Stimulated activated CD4-positive, alpha-beta T cell treated with anti-CD3 and anti-CD28 coated beads, TNF-alpha, amount 100 ng/mL, for 1 hour (primary cell): ENCODE measurements at regions not wholly inside any gene's neighbourhood (a gene's known extent, or its start where the extent isn't known, plus 50 kb on each side); places are given as distances from the start of the nearest gene placed in this dataset.

Experiments
- DNase-seq, 3 donors: peaks; one replicate each; pipeline ENCODE4 v3.0.0-alpha.2; 2020; ENCODE audit warnings: low read depth in 3 of 3, low spot score in 1 of 3

- no peak for DNase-seq
Measured at GRCh38 chr11:36854875-36855274, 256.8 kb upstream of the RAG2 start.

- DNase-seq: no peak
Measured at GRCh38 chr11:36848660-36849059, 250.6 kb upstream of the RAG2 start.

- DNase-seq: no peak
Measured at GRCh38 chr11:36840378-36840777, 242.3 kb upstream of the RAG2 start.

GRCh38 chr11:36837831-36838437 lies 239.9 kb upstream of the RAG2 start:
- DNase-seq: no peak

GRCh38 chr11:36825251-36825650 lies 227.2 kb upstream of the RAG2 start:
- no peak for DNase-seq

- DNase-seq: no peak
Measured at GRCh38 chr11:36824349-36824748, 226.3 kb upstream of the RAG2 start.

- DNase-seq: no peak
Measured at GRCh38 chr11:36822829-36823228, 224.8 kb upstream of the RAG2 start.

- DNase-seq: no peak
Measured at GRCh38 chr11:36818410-36818809, 220.4 kb upstream of the RAG2 start.

- DNase-seq: no peak
Measured at GRCh38 chr11:36817336-36817965, 219.4 kb upstream of the RAG2 start.

- no peak for DNase-seq
Measured at GRCh38 chr11:36809303-36809702, 211.3 kb upstream of the RAG2 start.

GRCh38 chr11:36807871-36808270 lies 209.8 kb upstream of the RAG2 start:
- DNase-seq: no peak

- DNase-seq: no peak
Measured at GRCh38 chr11:36803084-36803483, 205.0 kb upstream of the RAG2 start.

- DNase-seq: no peak
Measured at GRCh38 chr11:36792996-36793914, 195.2 kb upstream of the RAG2 start.

- DNase-seq: no peak
Measured at GRCh38 chr11:36791957-36792356, 193.9 kb upstream of the RAG2 start.

- DNase-seq: no peak
Measured at GRCh38 chr11:36790526-36790925, 192.5 kb upstream of the RAG2 start.

- no peak for DNase-seq
Measured at GRCh38 chr11:36783808-36784207, 185.8 kb upstream of the RAG2 start.

GRCh38 chr11:36779791-36780190 lies 181.8 kb upstream of the RAG2 start:
- no peak for DNase-seq

- no peak for DNase-seq
Measured at GRCh38 chr11:36777311-36777710, 179.3 kb upstream of the RAG2 start.

GRCh38 chr11:36775756-36776155 lies 177.7 kb upstream of the RAG2 start:
- DNase-seq: no peak

- no peak for DNase-seq
Measured at GRCh38 chr11:36775130-36775529, 177.1 kb upstream of the RAG2 start.

GRCh38 chr11:36774603-36775002 lies 176.6 kb upstream of the RAG2 start:
- DNase-seq: no peak

- DNase-seq: no peak
Measured at GRCh38 chr11:36763187-36763586, 165.2 kb upstream of the RAG2 start.
